KMS-11 (cell line): ENCODE measurements at regions not wholly inside any gene's neighbourhood (a gene's known extent, or its start where the extent isn't known, plus 50 kb on each side); places are given as distances from the start of the nearest gene placed in this dataset.

Source experiments
- H2AFZ ChIP-seq: fragments of 200-600 bp; sonication (generic); 2 replicates; pipeline ENCODE4 v1.6.1; 2016; ENCODE audit warnings: antibody characterized with exemption, mixed run types, low read depth
- H3K27ac ChIP-seq: fragments of 200-600 bp; sonication (generic); 2 replicates; pipeline ENCODE4 v1.6.1; 2016; ENCODE audit warnings: mild to moderate bottlenecking, mixed run types
- H3K27me3 ChIP-seq: fragments of 200-600 bp; sonication (generic); 2 replicates; pipeline ENCODE4 v1.6.1; 2017; ENCODE audit warnings: mild to moderate bottlenecking, low read depth, mixed run types, moderate library complexity; ENCODE audit not compliant: insufficient read depth
- H3K36me3 ChIP-seq: fragments of 200-600 bp; sonication (generic); 2 replicates; pipeline ENCODE4 v1.6.1; 2017; ENCODE audit warnings: mild to moderate bottlenecking, mixed run types; ENCODE audit not compliant: insufficient read depth
- H3K4me1 ChIP-seq: fragments of 200-600 bp; sonication (generic); 2 replicates; pipeline ENCODE4 v1.6.1; 2016; ENCODE audit warnings: mild to moderate bottlenecking, low read depth, mixed run types; ENCODE audit not compliant: poor library complexity, severe bottlenecking
- H3K4me2 ChIP-seq: fragments of 200-600 bp; sonication (generic); 2 replicates; pipeline ENCODE4 v1.7.0; 2016; ENCODE audit warnings: mild to moderate bottlenecking, mixed run types
- H3K4me3 ChIP-seq: fragments of 200-600 bp; sonication (generic); IDR thresholded peaks from 2 replicates; pipeline ENCODE4 v1.6.1; 2017; ENCODE audit warnings: low read depth, low read length, mixed read lengths; ENCODE audit not compliant: insufficient read depth
- H3K79me2 ChIP-seq: fragments of 200-600 bp; sonication (generic); 2 replicates; pipeline ENCODE4 v1.6.1; 2016; ENCODE audit warnings: low read depth, mixed run types; ENCODE audit not compliant: insufficient read depth
- H3K9ac ChIP-seq: fragments of 200-600 bp; sonication (generic); 2 replicates; pipeline ENCODE4 v1.6.1; 2016; ENCODE audit warnings: mild to moderate bottlenecking, mixed run types
- H4K20me1 ChIP-seq: fragments of 200-600 bp; sonication (generic); 2 replicates; pipeline ENCODE4 v1.6.1; 2016; ENCODE audit warnings: mild to moderate bottlenecking, mixed run types; ENCODE audit not compliant: insufficient read depth
- TF ChIP-seq, protein P1 (sequence below): fragments of 200-600 bp; sonication (generic); conservative IDR thresholded peaks from 2 replicates; pipeline ENCODE4 v1.6.1; 2017; ENCODE audit warnings: low read depth, mild to moderate bottlenecking, antibody characterized with exemption, low read length, moderate library complexity, mixed read lengths

DNA sequence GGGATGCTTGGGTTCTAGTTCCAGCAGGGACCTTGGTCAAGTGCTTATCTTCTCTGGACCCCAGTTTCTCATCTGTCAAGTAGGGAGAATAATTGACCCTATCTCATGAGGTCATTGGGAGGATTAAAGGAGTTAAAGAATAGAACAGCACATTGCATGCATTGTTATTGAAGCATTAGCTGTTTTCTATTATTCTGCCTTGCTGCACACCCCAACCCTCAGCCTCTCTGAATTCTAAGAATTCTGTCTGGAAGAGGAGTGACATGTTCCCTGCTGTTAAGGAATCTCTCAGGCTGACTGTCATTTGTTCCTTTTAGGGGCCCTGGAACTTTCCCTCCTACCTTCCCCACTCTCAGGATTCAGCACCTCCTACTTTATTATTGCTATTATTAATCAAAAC is 73.9 kb downstream of the NENF start:
- no peak overlapping the region for H3K4me2 ChIP-seq

DNA sequence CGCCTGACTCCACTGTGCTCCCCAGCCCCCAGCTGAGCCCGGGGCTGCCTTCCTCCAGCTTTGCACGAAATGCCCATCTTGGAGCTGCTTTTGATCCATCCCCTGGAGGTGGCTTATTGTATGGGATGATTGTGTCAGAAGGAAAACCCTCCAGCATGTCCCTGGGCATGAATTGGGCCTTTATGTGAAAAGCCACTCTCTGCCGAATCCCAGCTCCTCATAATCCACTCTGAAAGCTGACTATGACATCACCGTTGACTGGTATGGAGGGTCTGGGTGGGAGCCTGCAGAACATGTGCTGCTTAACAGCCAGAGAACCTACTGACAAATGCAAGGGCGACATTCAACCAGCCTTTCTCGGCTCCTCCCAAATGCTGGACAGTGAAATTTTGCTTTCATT is 74.6 kb downstream of the NENF start:
- Histone ChIP-seq H2AFZ (no peak overlapping the region), H3K27ac (no peak overlapping the region), H3K4me3 (no peak overlapping the region), H3K9ac (no peak overlapping the region), H3K4me2 (no peak overlapping the region), H3K4me1 (no peaks in the 10 kb centered on the region), H3K79me2 (no peaks in the 10 kb centered on the region), H3K36me3 (no peaks in the 10 kb centered on the region), H4K20me1 (no peaks in the 10 kb centered on the region), H3K27me3 (no peaks in the 10 kb centered on the region)
- TF ChIP-seq, protein P1, sequence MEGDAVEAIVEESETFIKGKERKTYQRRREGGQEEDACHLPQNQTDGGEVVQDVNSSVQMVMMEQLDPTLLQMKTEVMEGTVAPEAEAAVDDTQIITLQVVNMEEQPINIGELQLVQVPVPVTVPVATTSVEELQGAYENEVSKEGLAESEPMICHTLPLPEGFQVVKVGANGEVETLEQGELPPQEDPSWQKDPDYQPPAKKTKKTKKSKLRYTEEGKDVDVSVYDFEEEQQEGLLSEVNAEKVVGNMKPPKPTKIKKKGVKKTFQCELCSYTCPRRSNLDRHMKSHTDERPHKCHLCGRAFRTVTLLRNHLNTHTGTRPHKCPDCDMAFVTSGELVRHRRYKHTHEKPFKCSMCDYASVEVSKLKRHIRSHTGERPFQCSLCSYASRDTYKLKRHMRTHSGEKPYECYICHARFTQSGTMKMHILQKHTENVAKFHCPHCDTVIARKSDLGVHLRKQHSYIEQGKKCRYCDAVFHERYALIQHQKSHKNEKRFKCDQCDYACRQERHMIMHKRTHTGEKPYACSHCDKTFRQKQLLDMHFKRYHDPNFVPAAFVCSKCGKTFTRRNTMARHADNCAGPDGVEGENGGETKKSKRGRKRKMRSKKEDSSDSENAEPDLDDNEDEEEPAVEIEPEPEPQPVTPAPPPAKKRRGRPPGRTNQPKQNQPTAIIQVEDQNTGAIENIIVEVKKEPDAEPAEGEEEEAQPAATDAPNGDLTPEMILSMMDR = no peak

More for the DNA sequence above, 73.9 kb downstream of the NENF start:
- no peak overlapping the region for H2AFZ ChIP-seq
- H3K27ac ChIP-seq = no peak overlapping the region
- H3K4me1 ChIP-seq = no peaks in the 10 kb centered on the region
- TF ChIP-seq, protein P1 = no peak
- no peaks in the 10 kb centered on the region for H4K20me1 ChIP-seq
- no peaks in the 10 kb centered on the region for H3K79me2 ChIP-seq
- H3K36me3 ChIP-seq = no peaks in the 10 kb centered on the region
- no peaks in the 10 kb centered on the region for H3K27me3 ChIP-seq
- no peak overlapping the region for H3K9ac ChIP-seq
- no peak overlapping the region for H3K4me3 ChIP-seq

DNA sequence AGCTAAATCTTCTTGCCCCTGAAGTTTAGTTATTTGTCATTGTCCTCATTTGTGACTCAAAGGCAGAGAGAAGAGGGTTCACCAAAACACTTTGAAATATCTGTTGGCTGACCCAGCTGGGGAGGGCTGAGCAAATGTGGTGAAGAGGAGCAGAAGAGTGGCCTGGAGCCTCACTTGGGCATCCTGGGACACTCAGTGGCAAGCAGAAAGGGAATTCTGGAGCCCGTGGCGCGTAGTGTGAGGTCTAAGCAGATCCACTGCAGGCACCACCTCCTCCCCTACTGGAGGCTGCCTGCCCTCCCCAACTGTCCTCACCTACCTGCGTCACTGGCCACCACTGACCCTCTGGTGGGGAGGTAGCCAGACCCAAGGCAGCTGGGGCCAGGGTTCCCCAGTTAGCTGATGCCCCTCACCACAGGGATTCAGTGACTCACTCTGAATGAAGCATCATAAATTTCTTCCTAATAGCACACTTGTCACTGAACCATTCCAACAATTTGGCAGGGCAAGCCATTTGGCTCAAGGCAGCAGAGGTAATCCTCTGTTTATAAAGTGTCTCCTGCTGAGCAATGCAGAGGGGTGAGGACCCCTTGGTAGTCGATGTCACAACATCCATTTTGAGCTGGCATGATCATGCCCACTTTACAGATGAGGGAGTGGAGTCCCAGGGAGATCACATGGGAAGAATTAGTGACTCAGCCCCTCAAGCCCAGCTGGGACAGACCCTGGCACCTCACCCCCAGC is 80.3 kb downstream of the NENF start:
- Histone ChIP-seq H3K4me3 (no peak overlapping the region), H3K4me1 (no peaks in the 10 kb centered on the region), H3K9ac (no peak overlapping the region), H3K36me3 (no peaks in the 10 kb centered on the region), H3K4me2 (no peak overlapping the region), H3K79me2 (no peaks in the 10 kb centered on the region), H2AFZ (no peak overlapping the region), H3K27ac (no peak overlapping the region), H4K20me1 (no peaks in the 10 kb centered on the region), H3K27me3 (no peaks in the 10 kb centered on the region)
- TF ChIP-seq, protein P1 = no peak

DNA sequence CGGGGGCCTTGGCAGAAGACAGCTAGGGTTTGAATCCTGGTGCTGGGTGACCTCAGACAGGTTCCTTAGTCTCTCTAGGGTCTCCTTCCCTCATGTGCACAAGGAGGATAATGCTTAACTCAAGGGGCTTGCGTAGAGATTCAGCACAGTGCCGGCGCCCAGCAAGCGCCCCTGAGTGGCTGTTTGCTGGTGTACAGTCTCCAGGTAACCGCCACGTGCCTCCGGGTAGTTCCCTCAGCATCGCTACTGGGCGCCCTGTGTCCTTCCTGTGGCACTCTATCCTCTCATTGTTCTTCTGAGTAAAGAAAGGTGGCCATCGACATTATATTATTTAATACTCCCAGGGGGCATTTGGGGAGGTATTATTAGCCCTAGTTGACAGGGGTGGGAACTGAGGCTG is 80.9 kb downstream of the NENF start:
- H4K20me1 ChIP-seq = no peaks in the 10 kb centered on the region
- H3K79me2 ChIP-seq = no peaks in the 10 kb centered on the region
- H3K27me3 ChIP-seq = no peaks in the 10 kb centered on the region
- H3K36me3 ChIP-seq = no peaks in the 10 kb centered on the region
- H3K4me2 ChIP-seq = no peak overlapping the region
- TF ChIP-seq, protein P1 = no peak
- no peak overlapping the region for H3K4me3 ChIP-seq
- H3K4me1 ChIP-seq = no peaks in the 10 kb centered on the region
- no peak overlapping the region for H2AFZ ChIP-seq
- no peak overlapping the region for H3K27ac ChIP-seq
- H3K9ac ChIP-seq = no peak overlapping the region
